Mesendoderm (in vitro differentiated cells): ENCODE measurements at regions not wholly inside any gene's neighbourhood (a gene's known extent, or its start where the extent isn't known, plus 50 kb on each side); places are given as distances from the start of the nearest gene placed in this dataset.
"Not testable (repeated sequence)": the region's sequence is repeated elsewhere in the genome, so short reads cannot be mapped to it uniquely, and the experiment has no call there.

Experiments used
- DNase-seq: peaks from one replicate; pipeline ENCODE4 v3.0.0; 2013
- H2AK5ac ChIP-seq: 2 replicates; pipeline ENCODE4 v1.6.1; 2013; ENCODE audit warnings: low read length, inconsistent platforms
- H2BK120ac ChIP-seq: 2 replicates; pipeline ENCODE4 v1.6.1; 2013; ENCODE audit warnings: low read depth, mild to moderate bottlenecking, low read length, moderate library complexity, mixed read lengths
- H2BK15ac ChIP-seq: replicated peaks from 2 replicates; pipeline ENCODE4 v1.6.1; 2013; ENCODE audit warnings: low read depth, mild to moderate bottlenecking, moderate library complexity
- H2BK5ac ChIP-seq: 2 replicates; pipeline ENCODE4 v1.6.1; 2013; ENCODE audit warnings: low read length, inconsistent platforms
- H3K18ac ChIP-seq: 2 replicates; pipeline ENCODE4 v1.6.1; 2013; ENCODE audit warnings: mild to moderate bottlenecking, low read length, mixed read lengths
- H3K23ac ChIP-seq: one replicate; pipeline ENCODE4 v1.6.1; 2013; ENCODE audit warnings: low read length
- H3K27ac ChIP-seq: 2 replicates; pipeline ENCODE4 v1.5.1; 2013; ENCODE audit warnings: low read depth, mild to moderate bottlenecking, inconsistent platforms, low read length, moderate library complexity
- H3K27me3 ChIP-seq: 2 replicates; pipeline ENCODE4 v1.6.1; 2013; ENCODE audit warnings: low read length, control low read depth, mild to moderate bottlenecking, inconsistent platforms; ENCODE audit not compliant: insufficient read depth, poor library complexity
- H3K36me3 ChIP-seq: 2 replicates; pipeline ENCODE4 v1.6.1; 2013; ENCODE audit warnings: low read length, inconsistent platforms; ENCODE audit not compliant: control insufficient read depth, insufficient read depth
- H3K4ac ChIP-seq: one replicate; pipeline ENCODE4 v1.6.1; 2013; ENCODE audit warnings: low read depth, mild to moderate bottlenecking, low read length, moderate library complexity
- H3K4me1 ChIP-seq: 2 replicates; pipeline ENCODE4 v1.6.1; 2013; ENCODE audit warnings: low read depth, low read length, inconsistent platforms; ENCODE audit not compliant: control insufficient read depth
- H3K4me2 ChIP-seq: 2 replicates; pipeline ENCODE4 v1.6.1; 2013; ENCODE audit warnings: low read length
- H3K4me3 ChIP-seq: 2 replicates; pipeline ENCODE4 v1.5.1; 2013; ENCODE audit warnings: mild to moderate bottlenecking, low read length
- H3K56ac ChIP-seq: one replicate; pipeline ENCODE4 v1.6.1; 2013; ENCODE audit warnings: low read length
- H3K79me1 ChIP-seq: 2 replicates; pipeline ENCODE4 v1.6.1; 2013; ENCODE audit warnings: low read length, inconsistent platforms
- H3K79me2 ChIP-seq: 2 replicates; pipeline ENCODE4 v1.6.1; 2013; ENCODE audit warnings: mild to moderate bottlenecking, low read length; ENCODE audit not compliant: control insufficient read depth, insufficient read depth
- H3K9ac ChIP-seq: 2 replicates; pipeline ENCODE4 v1.6.1; 2013; ENCODE audit warnings: low read length, inconsistent platforms
- H4K5ac ChIP-seq: one replicate; pipeline ENCODE4 v1.6.1; 2013; ENCODE audit warnings: low read length
- H4K8ac ChIP-seq: one replicate; pipeline ENCODE4 v1.6.1; 2013; ENCODE audit warnings: low read depth, mild to moderate bottlenecking, control low read depth, low read length, moderate library complexity
- WGBS: extraction: QIAGEN DNeasy Blood & Tissue Kit; methylation state at CpG from one replicate; pipeline ENCODE4 v1.1.7; 2013; ENCODE audit warnings: low lambda C conversion rate, missing lambda C conversion rate; ENCODE audit not compliant: insufficient coverage; ENCODE audit errors: extremely low coverage; 5-methylcytosine and 5-hydroxymethylcytosine counted together

GRCh38 chr3:191644291-191644690 is 183.3 kb downstream of the PYDC2 start:
- WGBS: no CpG with 5 or more reads among the region's 2 CpGs
- H3K79me1 ChIP-seq: no peaks in the 10 kb centered on the region
- no peak for DNase-seq

GRCh38 chr3:191646242-191646641 is 185.3 kb downstream of the PYDC2 start:
- H3K4me3 ChIP-seq: no peak overlapping the region
- H2BK5ac ChIP-seq: no peak overlapping the region
- H3K27me3 ChIP-seq: no peaks in the 10 kb centered on the region
- no CpG with 5 or more reads among the region's 4 CpGs for WGBS
- no peak overlapping the region for H2BK120ac ChIP-seq
- no peaks in the 10 kb centered on the region for H3K36me3 ChIP-seq
- no peak overlapping the region for H2BK15ac ChIP-seq
- no peak overlapping the region for H3K56ac ChIP-seq
- no peaks in the 10 kb centered on the region for H3K79me1 ChIP-seq
- no peaks in the 10 kb centered on the region for H3K4me1 ChIP-seq
- no peak for DNase-seq
- no peaks in the 10 kb centered on the region for H3K79me2 ChIP-seq
- no peak overlapping the region for H3K27ac ChIP-seq
- no peak overlapping the region for H3K4ac ChIP-seq
- no peak overlapping the region for H3K18ac ChIP-seq
- H2AK5ac ChIP-seq: no peak overlapping the region
- no peak overlapping the region for H3K9ac ChIP-seq
- no peak overlapping the region for H4K8ac ChIP-seq
- no peak overlapping the region for H3K4me2 ChIP-seq
- no peak overlapping the region for H4K5ac ChIP-seq
- no peak overlapping the region for H3K23ac ChIP-seq

More at GRCh38 chr3:191644291-191644690, 183.3 kb downstream of the PYDC2 start:
- Histone ChIP-seq H2BK5ac (no peak overlapping the region), H3K9ac (no peak overlapping the region), H3K4me2 (no peak overlapping the region), H3K27me3 (no peaks in the 10 kb centered on the region), H3K36me3 (no peaks in the 10 kb centered on the region), H4K8ac (no peak overlapping the region), H2BK15ac (no peak overlapping the region), H3K4me3 (no peak overlapping the region), H3K4ac (no peak overlapping the region), H3K27ac (no peak overlapping the region), H4K5ac (no peak overlapping the region), H2AK5ac (no peak overlapping the region), H3K18ac (no peak overlapping the region), H3K56ac (no peak overlapping the region), H3K4me1 (no peaks in the 10 kb centered on the region), H3K23ac (no peak overlapping the region), H3K79me2 (no peaks in the 10 kb centered on the region), H2BK120ac (no peak overlapping the region)

GRCh38 chr3:191648787-191649186 is 187.8 kb downstream of the PYDC2 start:
- Histone ChIP-seq H3K79me1 (no peaks in the 10 kb centered on the region), H3K79me2 (no peaks in the 10 kb centered on the region), H3K36me3 (no peaks in the 10 kb centered on the region), H3K27ac (no peak overlapping the region), H3K9ac (no peak overlapping the region), H2BK120ac (peak overlapping the region; percentile 28), H3K4me3 (no peak overlapping the region), H4K8ac (no peak overlapping the region), H3K27me3 (no peaks in the 10 kb centered on the region), H3K23ac (no peak overlapping the region), H3K18ac (no peak overlapping the region), H3K4me1 (no peaks in the 10 kb centered on the region), H2AK5ac (no peak overlapping the region), H3K56ac (no peak overlapping the region), H3K4me2 (no peak overlapping the region), H4K5ac (no peak overlapping the region), H2BK5ac (no peak overlapping the region), H3K4ac (no peak overlapping the region), H2BK15ac (no peak overlapping the region)
- no peak for DNase-seq

- Histone ChIP-seq H2AK5ac (no peak overlapping the region), H3K23ac (no peak overlapping the region), H3K36me3 (no peaks in the 10 kb centered on the region), H3K27me3 (no peaks in the 10 kb centered on the region), H3K9ac (no peak overlapping the region), H4K5ac (no peak overlapping the region), H3K79me1 (no peaks in the 10 kb centered on the region), H3K4ac (no peak overlapping the region), H2BK5ac (no peak overlapping the region), H2BK120ac (no peak overlapping the region), H3K18ac (no peak overlapping the region), H3K4me2 (no peak overlapping the region), H3K4me3 (no peak overlapping the region), H2BK15ac (no peak overlapping the region), H3K27ac (no peak overlapping the region), H3K79me2 (no peaks in the 10 kb centered on the region), H3K4me1 (no peaks in the 10 kb centered on the region), H4K8ac (no peak overlapping the region), H3K56ac (no peak overlapping the region)
- DNase-seq: no peak
- WGBS: no CpG with 5 or more reads among the region's 1 CpG
Observed at GRCh38 chr3:191649626-191650025, 188.7 kb downstream of the PYDC2 start.

GRCh38 chr3:191658781-191659419 is 197.9 kb downstream of the PYDC2 start:
- not testable (repeated sequence) for H3K18ac ChIP-seq, H3K4me1 ChIP-seq, H3K4me2 ChIP-seq, H3K9ac ChIP-seq, DNase-seq, H3K4ac ChIP-seq, H3K27ac ChIP-seq, H2BK15ac ChIP-seq, H3K27me3 ChIP-seq, H2BK5ac ChIP-seq, H3K36me3 ChIP-seq, H2BK120ac ChIP-seq, H3K79me1 ChIP-seq, H2AK5ac ChIP-seq, H3K23ac ChIP-seq, H4K8ac ChIP-seq, H3K79me2 ChIP-seq, H3K4me3 ChIP-seq, H3K56ac ChIP-seq, H4K5ac ChIP-seq
- WGBS: no CpG with 5 or more reads among the region's 18 CpGs

- H2AK5ac ChIP-seq, H3K23ac ChIP-seq, H3K79me1 ChIP-seq, H3K9ac ChIP-seq, H2BK15ac ChIP-seq, H3K36me3 ChIP-seq, H3K4me1 ChIP-seq, H3K56ac ChIP-seq, H3K4ac ChIP-seq, H2BK5ac ChIP-seq, H3K4me3 ChIP-seq, DNase-seq, H3K4me2 ChIP-seq, H3K79me2 ChIP-seq, H4K8ac ChIP-seq, H3K27ac ChIP-seq, H3K18ac ChIP-seq, H3K27me3 ChIP-seq, H2BK120ac ChIP-seq, H4K5ac ChIP-seq: not testable (repeated sequence)
- no CpG with 5 or more reads among the region's 5 CpGs for WGBS
Observed at GRCh38 chr3:191662150-191662549, 201.2 kb downstream of the PYDC2 start.
